ENCODE measurements at regions not wholly inside any gene's neighbourhood (a gene's known extent, or its start where the extent isn't known, plus 50 kb on each side); places are given as distances from the start of the nearest gene placed in this dataset.

GRCh38 chr10:57743711-57744110 is 524.0 kb downstream of the IPMK start:
- DNase-seq (ENCODE audit: low read depth): no peak
- H3K4me3 ChIP-seq (ENCODE audit: low read depth, low read length): no peak overlapping the region
- TF ChIP-seq CTCF (IDR thresholded peaks at IDR 0.05; ENCODE audit: insufficient read depth, low read length): no peak

GRCh38 chr10:57741751-57742150 is 525.9 kb downstream of the IPMK start:
- TF ChIP-seq CTCF (IDR thresholded peaks at IDR 0.05; ENCODE audit: insufficient read depth, low read length): no peak
- H3K4me3 ChIP-seq (ENCODE audit: low read depth, low read length): no peak overlapping the region
- DNase-seq (ENCODE audit: low read depth): no peak

GRCh38 chr10:57723305-57723704 is 544.4 kb downstream of the IPMK start:
- no peak overlapping the region for H3K4me3 ChIP-seq (ENCODE audit: low read depth, low read length)
- DNase-seq (ENCODE audit: low read depth): no peak
- TF ChIP-seq CTCF (IDR thresholded peaks at IDR 0.05; ENCODE audit: insufficient read depth, low read length): no peak

GRCh38 chr10:57716884-57717283 is 550.8 kb downstream of the IPMK start:
- DNase-seq (ENCODE audit: low read depth): peak; percentile 50
- TF ChIP-seq CTCF (IDR thresholded peaks at IDR 0.05; ENCODE audit: insufficient read depth, low read length): peak; percentile 51
- H3K4me3 ChIP-seq (ENCODE audit: low read depth, low read length): no peak overlapping the region

GRCh38 chr10:57715233-57715632 is 552.5 kb downstream of the IPMK start:
- DNase-seq (ENCODE audit: low read depth): no peak
- no peak overlapping the region for H3K4me3 ChIP-seq (ENCODE audit: low read depth, low read length)
- no peak for TF ChIP-seq CTCF (IDR thresholded peaks at IDR 0.05; ENCODE audit: insufficient read depth, low read length)

GRCh38 chr10:57707300-57707658 is 560.4 kb downstream of the IPMK start:
- no peak overlapping the region for H3K4me3 ChIP-seq (ENCODE audit: low read depth, low read length)
- DNase-seq (ENCODE audit: low read depth): no peak
- no peak for TF ChIP-seq CTCF (IDR thresholded peaks at IDR 0.05; ENCODE audit: insufficient read depth, low read length)

GRCh38 chr10:57706576-57707299 is 561.0 kb downstream of the IPMK start:
- H3K4me3 ChIP-seq (ENCODE audit: low read depth, low read length): no peak overlapping the region
- no peak for DNase-seq (ENCODE audit: low read depth)
- TF ChIP-seq CTCF (IDR thresholded peaks at IDR 0.05; ENCODE audit: insufficient read depth, low read length): no peak

Data from fibroblast of the aortic adventitia (primary cell).